HG03097 (cell line): ENCODE measurements at regions not wholly inside any gene's neighbourhood (a gene's known extent, or its start where the extent isn't known, plus 50 kb on each side); places are given as distances from the start of the nearest gene placed in this dataset.
"Not testable (repeated sequence)": the region's sequence is repeated elsewhere in the genome, so short reads cannot be mapped to it uniquely, and the experiment has no call there.

Source experiments
- ATAC-seq: cut with Tn5 transposase; IDR thresholded peaks from one replicate; pipeline ENCODE4 v1.9.1; 2021; ENCODE audit not compliant: unreplicated experiment, low FRiP score

DNA sequence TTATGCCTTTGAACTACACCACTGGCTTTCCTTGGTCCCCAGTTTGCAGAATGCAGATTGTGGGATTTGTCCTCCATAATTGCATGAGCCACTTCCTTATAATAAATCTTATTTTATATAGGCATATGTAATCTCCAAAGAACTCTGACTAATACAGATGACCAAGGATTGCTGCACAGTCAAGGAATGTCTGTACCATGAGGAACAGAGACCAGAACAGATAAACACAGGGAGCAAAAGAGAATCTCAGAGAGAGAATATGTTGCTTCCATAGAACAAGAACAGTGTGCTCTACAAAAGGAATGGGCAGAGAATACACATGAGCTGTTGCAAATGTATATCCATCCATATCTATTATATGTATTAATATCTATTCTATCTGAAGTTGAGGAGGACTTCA is 111.1 kb downstream of the ADRA2C start:
- no peak for ATAC-seq

GRCh38 chr4:3877868-3878267 is 111.7 kb downstream of the ADRA2C start:
- ATAC-seq: no peak

- ATAC-seq: no peak
Measured at GRCh38 chr4:3878678-3879077, 112.5 kb downstream of the ADRA2C start.

- no peak for ATAC-seq
Measured at GRCh38 chr4:3879681-3880614, 113.8 kb downstream of the ADRA2C start.

DNA sequence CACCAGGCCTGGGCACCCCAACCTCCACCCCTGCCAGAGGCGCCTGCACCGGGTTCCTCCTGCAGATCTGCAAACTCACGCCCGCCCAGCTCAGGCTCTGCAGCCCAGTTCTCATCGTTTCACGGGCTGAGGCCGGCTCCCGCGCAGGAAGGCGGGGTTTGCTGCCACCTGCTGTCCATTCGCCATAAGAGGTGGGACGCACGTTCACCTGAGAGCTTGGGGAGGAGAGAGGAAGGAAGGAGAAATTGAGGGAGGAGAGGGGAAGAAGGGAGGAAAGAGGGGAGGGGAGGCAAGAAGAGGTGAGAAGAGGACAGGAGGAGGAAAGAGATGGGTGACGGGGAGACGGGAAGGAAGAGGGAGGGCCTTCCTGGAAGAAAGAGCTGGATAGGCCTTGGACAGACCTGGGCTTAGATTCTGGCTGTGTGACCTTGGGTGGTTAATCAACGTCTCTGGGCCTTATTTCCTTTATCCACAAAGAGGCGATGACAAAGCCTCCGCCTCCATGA is 114.5 kb downstream of the ADRA2C start:
- ATAC-seq: no peak

DNA sequence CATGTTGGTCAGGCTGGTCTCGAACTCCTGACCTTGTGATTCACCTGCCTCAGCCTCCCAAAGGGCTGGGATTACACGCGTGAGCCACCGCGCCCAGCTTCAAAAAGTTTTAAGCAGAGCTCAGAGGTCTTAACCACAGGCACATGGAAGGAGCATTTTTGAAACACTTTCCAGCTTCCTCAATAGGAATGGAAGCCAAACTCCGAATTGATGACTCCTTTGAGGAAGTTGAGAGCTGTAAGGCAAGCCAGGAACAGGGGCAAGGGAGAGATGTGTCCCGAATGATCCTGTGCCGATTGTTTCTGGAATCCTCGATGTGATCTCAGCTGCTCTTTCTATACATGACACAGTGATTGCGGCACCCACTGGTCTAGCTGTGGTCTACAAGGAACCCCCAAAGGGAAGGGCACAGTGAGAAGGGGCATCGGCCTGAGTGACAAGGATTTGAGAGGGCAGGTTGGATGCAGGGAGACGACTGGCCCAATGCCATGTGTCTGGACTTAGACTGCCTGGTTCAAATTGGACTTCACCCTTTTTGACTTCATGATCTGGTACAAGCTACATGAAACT is 116.2 kb downstream of the ADRA2C start:
- not testable (repeated sequence) for ATAC-seq

GRCh38 chr4:3884261-3884660 is 118.1 kb downstream of the ADRA2C start:
- not testable (repeated sequence) for ATAC-seq

- not testable (repeated sequence) for ATAC-seq
Measured at GRCh38 chr4:3893590-3893989, 127.4 kb downstream of the ADRA2C start.

DNA sequence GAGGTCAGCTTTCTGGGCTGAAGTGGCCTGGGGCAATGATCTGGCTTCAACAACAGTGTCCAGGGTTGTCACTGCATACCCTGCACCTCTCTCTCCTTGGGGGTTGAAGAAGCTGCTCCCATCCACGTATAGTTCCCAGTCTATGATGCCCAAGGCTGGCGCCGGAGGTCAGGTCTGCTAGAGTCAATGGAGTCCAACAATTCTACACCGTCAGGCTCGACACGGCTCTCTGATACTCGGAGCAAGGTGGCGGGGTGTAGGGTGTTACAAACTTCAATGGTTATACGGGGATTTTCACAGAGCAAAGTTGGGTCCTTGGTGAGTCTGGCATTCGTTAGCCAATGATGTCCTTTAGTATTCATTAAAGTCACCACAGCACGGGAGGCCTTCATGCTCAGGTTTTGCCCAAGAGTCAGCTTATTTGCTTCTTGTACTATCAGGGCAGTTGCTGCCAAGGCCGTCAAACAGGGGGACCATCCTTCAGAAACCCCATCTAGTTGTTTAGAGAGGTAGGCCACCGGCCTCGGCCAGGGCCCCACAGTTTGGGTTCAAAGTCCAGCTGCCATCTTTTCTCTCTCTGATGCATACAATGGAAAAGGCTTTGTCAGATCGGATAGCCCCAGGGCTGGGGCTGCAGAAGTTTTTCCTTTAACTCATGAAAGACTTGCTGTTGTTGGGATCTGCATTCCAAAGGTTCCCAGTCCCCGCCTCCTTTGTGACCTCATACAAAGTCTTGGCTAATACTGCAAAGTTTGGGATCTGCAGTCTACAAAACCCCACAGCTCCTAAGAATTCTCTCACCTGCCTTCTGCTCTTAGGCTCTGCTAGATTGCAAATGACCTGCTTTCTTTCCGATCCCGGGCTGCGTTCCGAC is 128.1 kb downstream of the ADRA2C start:
- ATAC-seq: not testable (repeated sequence)

DNA sequence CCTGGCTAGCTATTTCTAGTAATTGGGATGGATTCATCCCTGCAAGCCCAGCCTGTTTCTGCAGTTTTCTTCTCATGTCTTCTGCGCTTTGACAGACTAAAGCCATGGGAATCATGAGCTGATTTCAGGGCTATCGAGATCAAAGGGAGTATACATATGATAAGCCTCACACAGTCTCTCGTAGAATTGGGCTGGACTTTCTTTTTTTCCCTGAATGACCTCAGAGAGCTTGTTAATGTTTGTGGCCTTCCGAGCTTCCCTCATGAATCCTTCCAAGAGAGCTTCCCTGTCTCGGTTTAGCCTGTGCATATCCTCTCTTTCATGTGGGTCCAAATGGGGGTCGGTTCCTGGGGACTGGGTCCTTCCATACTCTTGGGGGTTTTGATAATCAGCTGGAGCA is 130.3 kb downstream of the ADRA2C start:
- ATAC-seq: no peak

DNA sequence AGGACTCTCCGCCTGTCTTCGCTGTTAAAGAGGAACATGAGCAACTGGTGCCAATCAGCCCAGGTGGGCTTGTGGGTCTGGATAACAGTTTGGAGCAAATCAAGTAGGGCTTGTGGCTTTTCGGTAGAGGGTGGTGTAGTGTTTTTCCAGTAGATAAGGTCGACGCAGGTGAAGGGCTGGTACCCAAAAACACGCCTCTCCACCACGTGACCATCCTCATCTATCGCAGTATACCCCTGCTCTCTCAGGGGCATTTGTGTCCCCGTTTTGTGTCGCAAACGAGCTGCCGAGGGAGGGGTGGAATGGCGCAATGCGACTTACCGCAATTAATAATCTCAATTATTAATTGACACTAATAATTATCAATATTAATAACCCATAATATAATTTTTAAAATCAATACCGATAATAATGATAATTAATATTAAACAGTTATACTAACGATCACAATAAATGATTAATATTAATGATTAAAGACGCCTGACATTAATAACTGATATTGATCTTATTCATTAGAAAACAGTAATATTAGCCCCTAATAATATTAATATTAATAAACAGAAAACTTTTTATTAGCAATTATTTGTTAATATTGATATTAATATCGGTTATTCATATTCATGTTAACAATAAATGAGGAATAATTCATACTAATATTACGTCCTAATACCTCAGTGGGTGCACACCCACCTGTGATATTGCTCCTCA is 130.8 kb downstream of the ADRA2C start:
- ATAC-seq: not testable (repeated sequence)

GRCh38 chr4:3898098-3898497 is 131.9 kb downstream of the ADRA2C start:
- no peak for ATAC-seq

DNA sequence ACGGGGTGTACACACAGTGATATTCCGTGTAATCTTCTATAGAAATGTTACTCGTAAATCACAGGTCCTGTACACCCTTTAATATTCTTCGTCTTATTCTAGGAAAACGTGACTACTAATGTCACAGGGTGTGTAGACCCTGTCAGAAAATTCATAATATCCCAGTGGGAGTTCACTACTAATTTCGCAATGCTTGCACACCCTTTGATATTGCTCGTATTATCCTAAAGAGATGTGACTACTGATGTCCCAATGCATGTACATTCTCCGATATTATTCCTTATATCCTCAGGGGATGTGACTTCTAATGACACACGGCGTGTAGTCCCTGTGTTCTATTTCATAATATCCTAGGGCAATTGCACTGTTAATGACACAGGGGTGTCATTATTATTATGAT is 132.7 kb downstream of the ADRA2C start:
- ATAC-seq: not testable (repeated sequence)

DNA sequence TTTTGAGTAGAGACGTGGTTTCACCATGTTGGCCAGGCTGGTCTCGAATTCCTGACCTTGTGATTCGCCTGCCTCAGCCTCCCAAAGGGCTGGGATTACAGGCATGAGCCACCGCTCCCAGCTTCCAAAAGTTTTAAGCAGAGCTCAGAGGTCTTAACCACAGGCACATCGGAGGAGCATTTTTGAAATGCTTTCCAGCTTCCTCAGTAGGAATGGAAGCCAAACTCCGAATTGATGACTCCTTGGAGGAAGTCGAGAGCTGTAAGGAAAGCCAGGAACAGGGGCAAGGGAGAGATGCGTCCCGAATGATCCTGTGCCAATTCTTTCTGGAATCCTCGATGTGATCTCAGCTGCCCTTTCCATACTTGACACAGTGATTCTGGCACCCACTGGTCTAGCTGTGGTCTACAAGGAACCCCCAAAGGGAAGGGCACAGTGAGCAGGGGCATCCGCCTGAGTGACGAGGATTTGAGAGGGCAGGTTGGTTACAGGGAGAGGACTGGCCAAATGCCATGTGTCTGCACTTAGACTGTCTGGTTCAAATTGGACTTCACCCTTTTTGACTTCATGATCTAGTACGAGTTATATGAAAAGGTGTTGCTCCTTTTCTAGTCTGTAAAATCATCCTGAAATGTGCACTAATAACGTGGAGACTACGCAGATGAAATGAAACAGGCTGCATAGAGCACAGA is 138.2 kb downstream of the ADRA2C start:
- not testable (repeated sequence) for ATAC-seq

GRCh38 chr4:3909616-3910015 is 143.4 kb downstream of the ADRA2C start:
- ATAC-seq: not testable (repeated sequence)

GRCh38 chr4:3910161-3910950 is 144.2 kb downstream of the ADRA2C start:
- ATAC-seq: not testable (repeated sequence)

GRCh38 chr4:3911252-3911856 is 145.2 kb downstream of the ADRA2C start:
- no peak for ATAC-seq

DNA sequence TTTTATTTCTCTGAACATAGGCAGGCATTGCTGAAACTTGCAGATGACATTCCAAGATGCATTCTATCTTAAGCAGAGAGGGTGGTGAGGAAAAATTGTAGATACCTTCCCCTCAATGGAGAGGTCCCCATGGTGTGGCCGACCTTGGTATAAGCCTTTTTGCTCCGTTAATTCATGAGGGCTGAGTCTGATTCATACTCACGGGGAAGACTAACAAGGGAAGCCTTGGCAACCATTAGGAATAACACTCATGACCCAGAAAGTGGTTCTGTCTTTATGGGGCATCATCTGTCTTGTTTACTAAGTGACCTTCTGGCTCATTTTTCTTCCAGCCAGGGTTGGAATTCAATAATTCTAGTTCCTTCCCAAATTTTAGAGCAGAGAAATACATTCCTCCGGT is 148.3 kb downstream of the ADRA2C start:
- ATAC-seq: not testable (repeated sequence)
